HFFc6 (cell line): ENCODE measurements at regions not wholly inside any gene's neighbourhood (a gene's known extent, or its start where the extent isn't known, plus 50 kb on each side); places are given as distances from the start of the nearest gene placed in this dataset.

Experiments used
- DNase-seq: peaks from one replicate; pipeline ENCODE4 v3.0.0-alpha.2; 2018
- H3K27ac Mint-ChIP-seq: 2 replicates; pipeline ENCODE4 v1.8.0; 2020; ENCODE audit warnings: mild to moderate bottlenecking, mixed read lengths
- H3K27me3 Mint-ChIP-seq: 2 replicates; pipeline ENCODE4 v1.8.0; 2021; ENCODE audit warnings: mild to moderate bottlenecking, moderate library complexity, mixed read lengths; ENCODE audit not compliant: insufficient read depth
- H3K36me3 Mint-ChIP-seq: 2 replicates; pipeline ENCODE4 v1.8.0; 2021; ENCODE audit warnings: low read depth, mixed read lengths
- H3K4me1 Mint-ChIP-seq: 2 replicates; pipeline ENCODE4 v1.8.0; 2020; ENCODE audit warnings: low read depth, mixed read lengths
- H3K4me3 Mint-ChIP-seq: 2 replicates; pipeline ENCODE4 v1.8.0; 2020; ENCODE audit warnings: mild to moderate bottlenecking, moderate library complexity, mixed read lengths
- H3K9me3 Mint-ChIP-seq: 2 replicates; pipeline ENCODE4 v1.8.0; 2020; ENCODE audit warnings: mild to moderate bottlenecking, mixed read lengths
- CTCF ChIP-seq: fragments of 200-600 bp; sonication (generic); IDR thresholded peaks from 2 replicates; pipeline ENCODE4 v1.5.0; 2021; ENCODE audit warnings: antibody characterized with exemption, mild to moderate bottlenecking

DNA sequence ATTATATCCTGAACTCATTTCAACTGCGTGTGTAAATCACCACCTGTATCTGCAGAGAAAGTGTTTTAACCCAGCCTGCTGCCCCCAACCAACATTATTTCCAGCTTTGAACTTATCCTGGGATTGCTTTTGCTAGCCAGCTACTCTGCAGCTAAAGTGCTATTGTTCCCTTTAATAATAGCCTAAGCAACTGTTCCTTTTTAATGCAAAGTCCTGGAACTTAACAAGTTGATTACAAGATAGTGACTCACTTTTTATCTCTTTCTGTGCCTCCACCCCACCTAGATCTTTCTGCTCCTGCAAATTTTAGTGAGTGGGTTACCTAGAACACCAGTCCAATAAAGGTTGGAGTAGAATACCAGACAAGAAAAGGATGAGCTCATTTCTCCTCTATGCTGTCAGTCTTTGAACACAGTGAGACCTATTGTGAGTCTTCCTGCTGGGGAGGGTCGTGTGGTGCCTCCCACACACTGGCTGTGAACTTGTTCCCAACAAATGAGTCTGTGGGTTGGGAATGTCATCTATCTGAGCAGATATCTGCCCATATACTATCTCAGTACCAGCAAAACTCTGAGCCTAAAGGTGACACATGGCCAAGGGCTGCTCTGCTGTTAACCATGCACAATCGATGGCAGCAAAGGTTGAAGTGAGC is 137.7 kb downstream of the FAM204A start:
- Mint-ChIP-seq H3K9me3 (peaks cover 30% of the 10 kb centered on the region), H3K36me3 (no peaks in the 10 kb centered on the region), H3K4me1 (no peaks in the 10 kb centered on the region), H3K27ac (no peak overlapping the region), H3K27me3 (no peaks in the 10 kb centered on the region), H3K4me3 (no peak overlapping the region)
- TF ChIP-seq CTCF = no peak
- no peak for DNase-seq

- Mint-ChIP-seq H3K36me3 (no peaks in the 10 kb centered on the region), H3K27ac (no peak overlapping the region), H3K27me3 (no peaks in the 10 kb centered on the region), H3K9me3 (peaks cover 30% of the 10 kb centered on the region), H3K4me1 (no peaks in the 10 kb centered on the region), H3K4me3 (no peak overlapping the region)
- TF ChIP-seq CTCF = no peak
- DNase-seq = no peak
Measured at GRCh38 chr10:118203461-118203860, 138.7 kb downstream of the FAM204A start.

- H3K4me1 Mint-ChIP-seq = no peaks in the 10 kb centered on the region
- TF ChIP-seq CTCF = no peak
- no peak for DNase-seq
- no peak overlapping the region for H3K27ac Mint-ChIP-seq
- no peaks in the 10 kb centered on the region for H3K36me3 Mint-ChIP-seq
- no peak overlapping the region for H3K4me3 Mint-ChIP-seq
- peaks cover 24% of the 10 kb centered on the region for H3K9me3 Mint-ChIP-seq
- H3K27me3 Mint-ChIP-seq = no peaks in the 10 kb centered on the region
Measured at GRCh38 chr10:118195729-118196128, 146.4 kb downstream of the FAM204A start.

DNA sequence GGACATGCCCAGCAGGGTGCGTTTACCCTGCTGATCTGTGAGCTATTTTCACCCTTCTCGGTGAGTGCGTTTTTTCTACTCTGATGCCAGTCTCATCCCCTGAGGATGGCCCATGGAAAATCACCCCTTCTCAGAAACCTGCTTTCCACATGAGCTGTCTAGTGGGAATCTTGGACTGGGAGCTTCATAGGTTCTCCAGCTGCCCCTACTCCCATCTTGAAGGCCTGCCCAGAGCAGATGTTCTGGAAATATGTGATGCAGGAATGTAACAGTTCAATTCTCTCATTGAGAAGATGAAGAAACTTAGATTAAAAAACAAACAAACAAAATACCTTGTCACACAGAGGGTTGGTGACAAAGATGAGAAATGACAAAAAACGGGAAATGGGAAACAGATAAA is 146.9 kb upstream of the RAB11FIP2 start:
- Mint-ChIP-seq H3K27me3 (no peaks in the 10 kb centered on the region), H3K27ac (no peak overlapping the region), H3K4me1 (no peaks in the 10 kb centered on the region), H3K36me3 (no peaks in the 10 kb centered on the region), H3K9me3 (peaks cover 45% of the 10 kb centered on the region), H3K4me3 (no peak overlapping the region)
- no peak for DNase-seq
- TF ChIP-seq CTCF = no peak

DNA sequence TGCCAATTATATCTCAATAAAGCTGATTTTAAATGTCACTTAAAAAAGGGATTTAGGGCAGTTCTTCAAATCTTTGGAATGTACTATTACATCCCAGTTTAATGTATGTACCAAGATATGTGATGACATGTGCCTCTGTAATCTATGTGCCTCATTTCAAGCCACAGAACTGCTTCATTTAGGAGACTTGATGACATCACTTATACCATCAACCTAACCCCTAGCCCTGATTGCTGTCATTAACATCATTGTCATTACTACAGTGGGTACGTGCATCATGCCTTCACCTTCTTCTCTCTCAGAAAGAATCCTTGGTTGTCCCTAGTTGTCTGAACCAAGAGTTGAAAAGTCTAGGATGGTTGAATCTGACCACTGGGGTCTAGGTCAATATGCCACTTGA is 134.3 kb upstream of the RAB11FIP2 start:
- Mint-ChIP-seq H3K4me3 (no peak overlapping the region), H3K27me3 (peaks cover 3% of the 10 kb centered on the region; the same call in 1 of the 2 replicates), H3K9me3 (peaks cover 41% of the 10 kb centered on the region), H3K36me3 (peaks cover 4% of the 10 kb centered on the region; the same call in 1 of the 2 replicates), H3K27ac (no peak overlapping the region), H3K4me1 (no peaks in the 10 kb centered on the region)
- no peak for DNase-seq
- TF ChIP-seq CTCF = no peak
